Daoy (cell line): ENCODE measurements at regions not wholly inside any gene's neighbourhood (a gene's known extent, or its start where the extent isn't known, plus 50 kb on each side); places are given as distances from the start of the nearest gene placed in this dataset.
A peak's percentile ranks its signal among the peaks of the same experiment; 100 is the strongest.

ENCODE experiments used
- DNase-seq: peaks from one replicate; pipeline ENCODE4 v3.0.0-alpha.2; 2015; ENCODE audit warnings: low read depth

DNA sequence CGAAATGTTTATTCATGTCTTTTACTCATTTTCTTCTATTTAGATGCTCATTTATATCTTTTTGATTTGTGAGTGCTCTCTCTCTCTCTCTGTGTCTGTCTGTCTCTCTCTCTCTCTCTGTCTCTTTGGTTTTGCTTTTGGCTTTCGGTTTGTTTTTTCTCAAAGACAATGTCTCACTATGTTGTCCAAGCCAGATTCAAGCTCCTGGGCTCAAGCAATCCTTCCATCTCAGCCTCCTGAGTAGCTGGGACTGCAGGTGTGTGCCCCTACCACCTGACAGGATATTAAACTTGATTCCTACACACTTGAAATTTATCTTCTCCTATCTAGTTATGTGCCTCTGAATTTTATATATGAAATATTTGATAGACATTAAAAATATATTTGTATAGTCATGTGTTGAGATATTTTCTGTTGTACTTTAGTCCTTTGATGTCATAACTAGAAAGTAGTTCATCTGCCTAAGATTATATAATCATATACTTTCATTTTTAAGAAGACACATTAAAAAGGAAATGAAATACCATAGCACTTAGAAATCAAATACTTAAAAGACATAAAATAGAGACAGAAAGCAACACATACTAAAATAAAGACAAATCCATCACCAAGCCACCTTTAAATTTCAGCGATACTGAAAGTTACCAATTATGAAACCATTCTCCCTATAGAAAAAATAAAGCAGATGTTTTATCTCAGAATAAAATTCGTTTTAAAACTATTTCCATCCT, 68.1 kb upstream of the SFMBT2 start:
- DNase-seq, result no peak

DNA sequence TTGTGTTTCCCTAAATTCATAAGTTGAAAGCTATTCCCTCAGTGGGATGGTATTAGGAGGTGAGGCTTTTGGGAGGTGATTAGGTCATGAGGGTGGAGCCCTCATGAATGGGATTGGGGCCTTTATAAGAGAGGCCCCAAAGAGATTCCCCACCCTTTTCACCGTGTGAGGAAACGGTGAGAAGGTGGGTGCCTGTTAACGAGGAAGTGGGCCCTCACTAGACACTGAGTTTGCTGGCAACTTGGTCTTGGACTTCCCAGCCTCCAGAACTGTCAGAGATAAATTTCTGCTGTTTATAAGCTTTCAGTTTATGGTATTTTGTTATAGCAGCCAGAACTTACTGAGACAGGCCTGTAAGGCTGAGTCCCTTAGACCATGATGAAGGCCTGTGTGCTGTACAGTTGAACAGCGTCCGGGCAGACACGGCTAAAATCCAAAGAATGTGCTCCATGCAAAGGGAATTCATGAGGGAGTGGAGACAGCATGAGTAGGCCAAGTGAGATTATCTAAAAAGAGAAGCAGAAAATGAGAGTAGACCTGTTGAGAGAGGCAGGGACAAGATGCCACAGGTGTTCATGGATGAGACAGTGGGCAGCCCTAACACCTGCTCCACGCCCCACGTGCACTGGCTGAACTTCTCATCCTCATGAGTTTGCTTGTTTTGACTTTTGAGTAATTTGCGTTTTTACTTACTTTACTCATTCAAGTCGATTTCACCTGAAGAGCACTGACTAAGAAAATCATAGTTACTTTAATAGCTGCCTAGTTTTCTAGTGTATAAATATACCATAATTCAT, 66.9 kb upstream of the SFMBT2 start:
- no peak for DNase-seq

DNA sequence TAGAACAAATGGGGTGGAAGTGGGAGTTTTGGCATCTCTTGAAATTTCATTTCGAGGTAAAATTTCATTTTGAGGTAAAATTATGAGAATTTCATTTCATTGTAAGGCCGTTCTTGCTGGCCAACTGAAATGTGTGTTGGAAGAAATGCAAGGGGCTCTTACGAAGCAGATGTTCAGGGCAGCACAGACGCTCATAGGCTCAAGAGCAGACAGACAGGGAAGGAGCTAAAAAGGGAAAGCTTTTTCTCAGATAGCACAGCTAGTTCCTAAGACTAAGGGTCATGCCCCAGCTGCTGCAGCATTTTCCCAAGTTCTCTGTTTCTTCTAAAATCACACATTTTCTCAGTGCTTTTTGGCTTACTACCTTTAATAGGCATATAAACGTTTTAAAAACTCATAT, 65.1 kb upstream of the SFMBT2 start:
- DNase-seq, result no peak

DNA sequence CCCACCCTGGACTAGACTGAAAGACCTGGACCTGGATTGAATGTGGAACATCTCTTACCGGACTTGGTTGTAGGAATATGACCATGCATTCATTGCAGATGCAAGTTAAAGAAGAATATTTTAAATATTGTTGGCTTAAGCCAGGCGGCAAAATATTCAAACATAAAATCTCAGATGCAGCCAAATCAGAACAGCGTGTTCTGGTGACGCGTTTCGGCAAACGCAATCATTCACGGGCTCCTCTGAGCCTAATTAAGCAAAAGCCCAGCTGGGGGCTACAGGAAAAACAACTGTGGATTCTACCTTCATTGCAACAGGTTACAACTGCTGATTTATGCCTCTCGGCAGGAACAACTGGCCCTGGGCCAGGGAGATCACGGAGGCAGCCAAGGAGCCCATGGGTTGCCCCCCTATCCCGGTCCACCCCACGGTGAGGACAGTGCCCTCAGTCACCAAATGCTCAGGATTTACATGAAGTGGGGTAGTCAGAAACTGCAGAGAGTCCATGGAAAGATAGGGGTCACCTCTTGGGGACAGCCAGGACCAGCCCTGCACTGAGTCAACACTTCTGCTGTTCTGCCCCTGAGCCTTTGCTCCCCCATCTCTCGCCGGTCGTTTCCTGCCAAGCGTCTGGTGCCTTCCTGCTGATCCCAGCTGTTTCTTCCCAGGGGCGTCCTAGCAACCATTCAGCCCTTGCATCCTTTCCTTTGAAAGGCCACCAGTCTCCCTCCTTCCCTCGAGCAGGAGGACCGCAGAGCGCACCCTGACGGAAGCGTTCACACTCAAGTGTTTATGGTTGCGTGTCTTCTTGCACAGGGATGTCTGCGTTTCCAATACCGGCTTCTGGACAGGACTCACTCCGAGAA, 64.4 kb upstream of the SFMBT2 start:
- DNase-seq, result peak; percentile 25

DNA sequence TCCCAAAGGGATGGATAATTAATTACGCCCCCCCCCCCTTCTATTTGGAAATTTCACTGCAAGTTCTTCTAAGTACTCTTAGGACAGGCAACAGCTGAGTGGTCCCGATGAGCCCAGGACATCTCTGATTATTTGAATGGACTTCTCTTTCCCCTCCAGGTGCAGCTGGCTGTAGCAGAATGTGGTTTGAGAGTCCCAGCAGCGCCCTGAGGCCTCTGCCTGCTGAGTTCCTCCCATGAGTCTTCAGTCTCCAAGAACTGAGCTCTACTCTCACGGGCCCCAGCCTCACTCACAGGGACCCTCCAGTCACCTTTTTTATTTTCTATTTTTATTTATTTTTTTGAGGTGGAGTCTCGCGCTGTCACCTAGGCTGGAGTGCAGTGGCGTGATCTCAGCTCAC, 63.6 kb upstream of the SFMBT2 start:
- DNase-seq, result no peak

DNA sequence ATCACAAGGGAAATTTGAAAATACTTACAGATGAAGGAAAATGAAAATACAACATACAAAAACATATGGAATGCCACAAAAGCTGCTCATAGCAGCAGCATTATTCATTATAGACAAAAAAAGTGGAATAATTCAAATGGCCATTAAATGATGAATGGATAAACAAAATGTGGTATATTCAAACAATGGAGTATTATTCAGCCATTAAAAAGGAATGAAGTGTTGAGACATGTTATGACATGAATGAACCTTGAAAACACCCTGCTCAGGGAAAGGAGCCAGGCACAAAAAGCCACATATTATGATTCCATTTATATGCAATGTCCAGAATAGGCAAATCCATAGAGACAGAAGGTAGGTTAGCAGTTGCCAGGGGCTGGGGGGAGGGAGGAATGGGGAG, 62.6 kb upstream of the SFMBT2 start:
- DNase-seq, result no peak

DNA sequence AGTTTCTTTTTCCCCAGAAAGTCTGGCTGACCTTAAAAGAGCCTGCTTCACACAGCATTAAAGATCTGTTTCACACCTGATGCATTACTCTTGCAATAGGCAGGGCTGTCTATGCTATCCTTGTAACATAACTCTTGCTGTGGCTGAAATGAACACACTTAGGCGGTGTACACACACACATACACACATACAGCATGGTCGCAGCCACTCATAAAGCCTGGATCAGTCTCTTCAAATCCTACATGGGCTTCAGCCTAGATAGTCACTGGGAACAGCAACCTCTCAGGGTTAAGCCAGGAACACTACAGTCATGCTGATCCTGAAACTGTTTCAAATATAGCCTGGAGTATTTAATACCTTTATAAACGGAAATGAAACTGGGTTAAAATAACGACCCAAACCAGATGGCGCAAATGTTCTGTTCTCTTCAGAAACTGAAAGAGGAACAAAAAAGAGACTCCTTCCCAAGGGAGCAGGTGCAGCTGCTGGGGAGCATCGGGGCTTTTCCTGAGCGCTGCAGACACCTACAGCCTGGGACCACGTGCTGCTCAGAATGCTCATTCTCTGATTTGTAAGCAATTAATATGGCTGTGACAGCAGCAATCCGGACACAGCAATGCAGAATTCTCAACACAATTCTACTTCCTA, 61.0 kb upstream of the SFMBT2 start:
- no peak for DNase-seq

- DNase-seq, result no peak
Observed at GRCh38 chr10:7470371-7470770, 59.5 kb upstream of the SFMBT2 start.

DNA sequence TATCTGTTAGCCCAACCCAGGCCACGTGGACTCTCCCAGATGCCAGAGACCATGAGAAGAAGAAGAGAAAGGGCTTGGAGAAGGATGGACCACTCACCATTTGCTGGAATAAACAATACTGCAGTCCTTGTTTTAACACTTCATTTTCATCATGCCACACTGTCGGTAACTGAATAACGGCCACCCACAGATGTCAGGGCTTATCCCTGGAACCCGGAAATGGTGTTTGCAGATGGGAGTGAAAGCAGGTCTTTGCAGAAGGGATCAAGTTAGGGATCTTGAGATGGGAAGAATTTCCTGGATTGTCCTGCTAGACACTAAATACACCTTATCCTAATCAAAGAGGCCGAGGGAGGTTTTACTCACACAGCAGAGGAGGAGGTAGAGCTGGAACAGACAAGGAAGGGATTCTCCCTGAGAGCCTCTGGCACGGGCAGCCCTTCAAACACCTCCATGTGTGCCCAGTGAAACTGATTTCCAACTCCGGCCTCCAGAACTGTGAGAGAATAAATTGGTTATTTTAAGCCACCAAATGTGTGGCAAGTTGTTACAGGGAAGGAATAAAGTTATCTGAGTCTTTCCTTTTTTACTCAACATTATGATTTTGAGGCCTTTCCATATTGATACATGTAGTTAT, 56.3 kb upstream of the SFMBT2 start:
- no peak for DNase-seq

GRCh38 chr10:7464691-7465090, 53.9 kb upstream of the SFMBT2 start:
- no peak for DNase-seq
